Effector CD4-positive, alpha-beta T cell (primary cell): ENCODE measurements at regions not wholly inside any gene's neighbourhood (a gene's known extent, or its start where the extent isn't known, plus 50 kb on each side); places are given as distances from the start of the nearest gene placed in this dataset.

Source experiments
- DNase-seq: peaks from one replicate; pipeline ENCODE4 v3.0.0-alpha.2; 2020

- DNase-seq = no peak
Measured at GRCh38 chr1:14545422-14546025, 53.0 kb upstream of the KAZN start.

- no peak for DNase-seq
Measured at GRCh38 chr1:14546416-14546815, 52.1 kb upstream of the KAZN start.
